ENCODE measurements at regions not wholly inside any gene's neighbourhood (a gene's known extent, or its start where the extent isn't known, plus 50 kb on each side); places are given as distances from the start of the nearest gene placed in this dataset.

DNA sequence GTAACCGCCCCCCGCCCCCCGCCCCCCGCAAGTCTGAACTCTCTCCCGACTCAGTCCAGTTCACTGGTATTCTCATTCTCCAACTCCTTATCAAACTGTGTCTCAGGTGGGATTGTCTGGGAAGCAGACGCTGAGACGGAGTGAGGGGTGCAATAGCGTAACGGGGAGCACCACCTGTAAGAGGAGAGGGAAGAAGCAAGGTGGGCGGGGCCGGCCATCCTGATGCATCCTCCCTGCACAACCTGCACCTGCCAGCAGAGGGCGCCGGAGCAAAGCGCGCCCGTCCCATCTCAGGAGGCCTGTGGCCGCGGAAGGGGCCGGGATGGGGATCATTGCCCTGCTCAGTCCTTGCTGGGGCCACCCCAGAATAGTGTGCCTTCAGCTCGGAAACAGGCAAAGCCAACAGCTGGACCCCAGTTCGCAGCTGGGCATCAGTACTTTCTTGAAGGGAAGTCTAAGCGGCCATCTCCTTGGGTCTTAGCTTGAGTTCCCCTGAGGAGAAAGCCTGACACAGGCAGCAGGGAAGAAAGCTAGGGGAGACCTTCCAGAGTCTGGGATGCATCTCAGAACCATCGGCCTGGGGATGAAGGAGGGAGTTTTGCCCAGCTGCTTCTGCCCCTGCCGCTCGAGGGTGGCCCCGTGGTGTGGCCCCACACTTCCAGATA lies 208.0 kb downstream of the TFCP2L1 start:
- H3K27ac ChIP-seq: no peak overlapping the region
- DNase-seq (ENCODE audit: low read depth, low spot score): no peak

DNA sequence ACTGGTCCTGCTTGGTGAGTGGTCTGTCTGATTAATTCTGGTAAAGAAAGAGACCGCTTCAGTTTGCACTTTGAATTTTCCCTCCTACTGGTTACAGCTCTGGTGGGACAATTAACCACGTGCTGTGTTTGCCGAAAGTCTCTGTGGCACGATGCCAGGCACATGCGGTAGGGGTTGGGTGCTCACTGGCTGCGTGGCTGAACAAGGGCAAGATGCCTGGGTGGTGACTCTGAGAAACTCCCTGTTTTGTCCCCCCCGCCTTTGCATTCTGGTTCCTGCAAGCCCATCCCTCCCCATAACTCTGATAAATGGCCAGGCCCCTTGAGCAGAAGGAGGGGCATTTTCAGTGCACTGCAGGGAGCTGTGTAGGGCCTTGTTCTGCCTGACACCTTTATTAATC lies 206.1 kb downstream of the TFCP2L1 start:
- DNase-seq (ENCODE audit: low read depth, low spot score): no peak
- H3K27ac ChIP-seq: no peak overlapping the region

- H3K27ac ChIP-seq: no peak overlapping the region
- no peak for DNase-seq (ENCODE audit: low read depth, low spot score)
Observed at GRCh38 chr2:121080013-121080772, 204.8 kb downstream of the TFCP2L1 start.

GRCh38 chr2:121081701-121082100 lies 203.3 kb downstream of the TFCP2L1 start:
- DNase-seq (ENCODE audit: low read depth, low spot score): no peak
- H3K27ac ChIP-seq: no peak overlapping the region

DNA sequence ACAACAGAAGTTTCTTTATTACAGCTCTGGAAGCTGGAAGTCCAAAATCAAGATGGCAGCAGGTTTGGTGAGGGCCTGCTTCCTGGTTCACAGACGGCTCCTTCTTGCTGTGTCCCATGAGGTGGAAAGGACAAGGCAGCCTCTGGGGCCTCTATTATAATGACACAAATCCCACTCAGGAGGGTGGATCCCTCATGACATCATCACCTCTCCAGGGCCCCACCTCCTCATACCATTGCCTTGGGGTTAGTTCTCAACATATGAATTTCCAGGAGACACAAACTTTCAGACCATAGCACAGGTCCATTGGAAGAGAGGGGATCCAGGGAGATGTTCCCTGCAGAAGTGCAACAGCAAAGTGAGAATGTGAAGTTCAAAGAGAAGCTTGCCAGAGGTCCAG lies 202.8 kb downstream of the TFCP2L1 start:
- no peak for DNase-seq (ENCODE audit: low read depth, low spot score)
- H3K27ac ChIP-seq: no peak overlapping the region

DNA sequence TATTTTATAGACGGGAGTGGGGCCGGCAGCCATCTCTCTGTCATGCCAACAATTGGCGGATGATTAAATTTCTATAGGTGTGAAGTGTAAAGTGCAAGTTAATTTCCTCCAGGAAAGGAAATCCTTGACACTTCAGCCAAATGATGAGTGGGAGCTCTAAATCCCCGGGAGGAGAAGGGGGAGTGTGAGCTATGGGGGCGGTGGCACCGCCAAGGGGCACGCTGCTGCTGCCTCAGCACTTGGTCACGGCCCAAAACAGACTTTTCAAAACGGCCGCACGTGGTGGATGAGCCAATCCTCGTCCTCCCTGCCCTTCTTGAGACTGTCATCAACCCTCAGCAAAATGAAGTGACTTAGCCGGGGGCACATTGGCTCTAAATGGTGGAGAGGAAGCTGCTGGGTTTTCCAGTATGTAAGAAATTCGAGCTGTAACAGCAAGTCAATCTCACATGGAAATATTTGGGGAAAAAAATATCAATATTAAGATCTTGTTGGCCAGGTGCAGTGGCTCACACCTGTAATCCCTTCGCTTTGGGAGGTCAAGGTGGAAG lies 200.8 kb downstream of the TFCP2L1 start:
- no peak overlapping the region for H3K27ac ChIP-seq
- DNase-seq (ENCODE audit: low read depth, low spot score): no peak

- no peak overlapping the region for H3K27ac ChIP-seq
- no peak for DNase-seq (ENCODE audit: low read depth, low spot score)
Observed at GRCh38 chr2:121085801-121086200, 199.2 kb downstream of the TFCP2L1 start.

DNA sequence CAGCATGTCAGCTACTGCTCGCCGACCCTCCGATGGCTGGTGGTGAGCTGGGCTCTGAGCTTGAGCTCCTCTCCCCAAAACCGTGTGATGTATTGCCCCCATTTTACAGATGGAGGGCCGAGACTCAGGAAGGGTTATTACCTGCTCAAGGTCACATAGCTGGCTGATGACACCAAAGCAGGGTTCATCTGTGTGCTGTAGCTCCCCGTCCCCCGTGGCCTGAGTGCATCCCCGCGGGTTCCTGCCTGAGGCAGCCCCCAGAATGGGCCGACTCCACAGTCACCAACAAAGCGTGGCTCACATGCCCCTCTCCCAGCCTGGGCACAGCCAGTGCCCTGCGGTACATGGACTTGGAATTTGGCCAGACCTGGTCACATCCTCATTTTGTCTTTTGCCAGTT lies 198.6 kb downstream of the TFCP2L1 start:
- DNase-seq (ENCODE audit: low read depth, low spot score): no peak
- no peak overlapping the region for H3K27ac ChIP-seq

DNA sequence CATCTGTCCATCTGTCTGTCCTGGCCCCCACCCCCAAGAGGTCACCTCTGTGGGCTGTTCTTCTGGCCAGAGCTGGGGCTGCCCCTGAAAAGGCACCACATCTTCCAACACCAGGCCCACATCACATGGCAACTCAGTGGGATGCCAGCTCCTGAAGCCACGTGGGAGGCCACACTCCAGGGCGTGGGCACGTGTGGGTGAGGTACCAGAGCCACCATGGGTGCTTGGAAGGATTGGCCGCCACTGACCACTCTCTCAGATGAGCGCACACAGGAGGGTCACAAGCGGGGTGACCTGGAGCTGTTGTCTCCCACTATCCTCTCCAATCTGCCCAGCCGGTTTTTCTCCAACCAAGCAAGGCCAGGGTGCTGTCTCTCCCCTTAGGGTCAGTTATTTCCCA lies 197.9 kb downstream of the TFCP2L1 start:
- H3K27ac ChIP-seq: no peak overlapping the region
- DNase-seq (ENCODE audit: low read depth, low spot score): no peak

GRCh38 chr2:121088251-121089165 lies 196.5 kb downstream of the TFCP2L1 start:
- no peak overlapping the region for H3K27ac ChIP-seq
- DNase-seq (ENCODE audit: low read depth, low spot score): no peak

DNA sequence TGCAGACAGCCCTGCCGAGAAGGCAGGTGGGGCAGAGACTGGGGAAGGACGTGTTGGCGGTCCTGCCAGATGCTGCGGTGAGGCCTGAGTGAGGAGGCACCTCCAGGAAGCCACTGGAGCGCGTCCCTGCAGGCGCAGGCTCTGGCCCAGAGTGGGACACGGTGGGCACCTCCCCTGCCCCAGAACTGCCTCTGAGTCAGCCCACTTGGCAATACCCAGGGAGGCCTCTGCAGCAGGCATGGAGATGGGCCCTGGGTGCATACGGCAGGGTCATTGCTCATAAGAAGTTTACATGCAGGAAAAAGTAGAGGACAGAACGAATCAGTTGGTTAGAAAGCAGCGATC lies 195.9 kb downstream of the TFCP2L1 start:
- no peak overlapping the region for H3K27ac ChIP-seq
- DNase-seq (ENCODE audit: low read depth, low spot score): no peak

- no peak for DNase-seq (ENCODE audit: low read depth, low spot score)
- no peak overlapping the region for H3K27ac ChIP-seq
Observed at GRCh38 chr2:121090088-121090715, 194.8 kb downstream of the TFCP2L1 start.

DNA sequence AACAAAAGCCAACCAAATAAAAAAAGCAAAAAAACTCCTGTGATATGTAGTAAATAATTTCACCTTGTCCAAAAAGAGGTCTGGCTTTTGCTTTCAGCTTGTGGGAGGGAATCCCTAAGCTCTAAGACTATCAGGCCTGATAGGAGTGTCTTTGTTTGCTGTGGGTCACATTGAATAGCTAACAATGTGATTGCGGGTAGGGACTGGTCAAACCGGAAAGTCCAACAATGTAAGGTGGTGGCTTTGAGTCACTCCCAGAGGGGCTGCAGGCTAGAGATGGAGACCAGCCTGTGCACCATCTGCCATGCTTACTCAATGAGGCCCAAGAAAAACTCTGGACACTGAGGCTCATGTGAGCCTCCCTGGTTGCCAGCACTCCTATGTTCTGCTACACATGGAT lies 192.9 kb downstream of the TFCP2L1 start:
- peak; percentile 12 for DNase-seq (ENCODE audit: low read depth, low spot score)
- H3K27ac ChIP-seq: no peak overlapping the region

GRCh38 chr2:121093692-121094091 lies 191.3 kb downstream of the TFCP2L1 start:
- no peak overlapping the region for H3K27ac ChIP-seq
- no peak for DNase-seq (ENCODE audit: low read depth, low spot score)

GRCh38 chr2:121094101-121094500 lies 190.9 kb downstream of the TFCP2L1 start:
- no peak for DNase-seq (ENCODE audit: low read depth, low spot score)
- H3K27ac ChIP-seq: no peak overlapping the region

- H3K27ac ChIP-seq: no peak overlapping the region
- no peak for DNase-seq (ENCODE audit: low read depth, low spot score)
Observed at GRCh38 chr2:121094845-121095244, 190.2 kb downstream of the TFCP2L1 start.

DNA sequence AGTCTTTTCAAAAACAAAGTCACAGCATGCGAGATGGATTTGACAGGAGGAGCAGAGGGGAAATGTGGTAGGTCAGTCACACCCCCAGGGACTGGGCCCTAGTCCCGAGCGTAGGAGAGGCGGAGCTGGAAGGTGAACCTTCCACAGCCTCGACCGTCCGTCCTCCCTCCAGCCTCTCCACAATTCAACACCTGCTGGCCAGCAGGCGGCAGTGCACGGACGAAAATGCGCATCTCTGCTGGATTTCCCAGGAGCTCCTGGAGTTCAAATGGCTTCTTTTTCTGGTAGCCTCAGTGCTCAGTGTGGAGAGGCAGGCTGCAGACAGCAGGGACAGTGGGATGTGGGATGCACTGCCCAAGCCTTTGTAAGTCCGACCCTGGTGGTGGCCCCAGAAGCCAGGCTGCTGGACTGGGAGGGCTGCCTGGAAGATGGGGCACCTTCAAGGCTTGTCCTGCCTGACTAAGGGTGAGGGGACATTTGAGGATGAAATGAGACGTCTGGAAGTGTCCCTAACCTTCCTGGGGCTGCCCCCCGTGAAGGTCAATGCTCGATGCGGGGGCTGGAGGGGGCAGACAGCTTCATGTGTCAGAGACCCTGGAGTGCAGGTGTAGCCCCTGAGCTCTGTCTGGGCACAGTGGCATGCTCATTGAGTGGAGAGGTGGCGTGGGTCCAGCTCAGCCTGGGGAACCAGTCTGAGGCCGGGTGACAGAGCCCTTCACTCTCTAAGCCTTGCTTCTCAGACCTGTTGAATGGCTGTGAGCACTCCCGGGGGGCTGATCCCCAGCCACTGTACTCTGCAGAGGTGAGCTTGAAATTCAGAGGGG lies 189.5 kb downstream of the TFCP2L1 start:
- no peak for DNase-seq (ENCODE audit: low read depth, low spot score)
- H3K27ac ChIP-seq: no peak overlapping the region

- DNase-seq (ENCODE audit: low read depth, low spot score): no peak
Observed at GRCh38 chr2:121096611-121097010, 188.4 kb downstream of the TFCP2L1 start.

GRCh38 chr2:121098556-121098955 lies 186.4 kb downstream of the TFCP2L1 start:
- H3K27ac ChIP-seq: no peak overlapping the region
- DNase-seq (ENCODE audit: low read depth, low spot score): no peak

More at GRCh38 chr2:121096611-121097010, 188.4 kb downstream of the TFCP2L1 start:
- no peak overlapping the region for H3K27ac ChIP-seq
